ENCODE measurements at regions not wholly inside any gene's neighbourhood (a gene's known extent, or its start where the extent isn't known, plus 50 kb on each side); places are given as distances from the start of the nearest gene placed in this dataset.

GRCh38 chr2:16073471-16073870, 133.1 kb downstream of the MYCN start:
- no peak overlapping the region for H3K4me3 ChIP-seq (ENCODE audit: low read depth in 1 of 5, low read length in 5 of 5)
- H3K36me3 ChIP-seq (ENCODE audit: control insufficient read depth in 5 of 5, insufficient read depth in 5 of 5, low read length in 5 of 5) = no peaks in the 10 kb centered on the region
- no peak overlapping the region for H3K9ac ChIP-seq (ENCODE audit: low read length in 5 of 5)
- H3K27me3 ChIP-seq (ENCODE audit: control insufficient read depth in 5 of 5, insufficient read depth in 4 of 5, low read length in 5 of 5) = peaks cover 0 to 2% (median 0%) of the 10 kb centered on the region in 5 donors
- H3K27ac ChIP-seq (ENCODE audit: low read depth, low read length) = no peak overlapping the region
- no peaks in the 10 kb centered on the region for H3K4me1 ChIP-seq (ENCODE audit: control insufficient read depth in 5 of 5, insufficient read depth in 5 of 5, low read length in 5 of 5)
- H3K9me3 ChIP-seq (ENCODE audit: control insufficient read depth in 5 of 5, low read length in 5 of 5) = no peaks in the 10 kb centered on the region

- no peak overlapping the region for H3K4me3 ChIP-seq (ENCODE audit: low read depth in 1 of 5, low read length in 5 of 5)
- peaks cover 0 to 2% (median 0%) of the 10 kb centered on the region in 5 donors for H3K27me3 ChIP-seq (ENCODE audit: control insufficient read depth in 5 of 5, insufficient read depth in 4 of 5, low read length in 5 of 5)
- no peak overlapping the region for H3K9ac ChIP-seq (ENCODE audit: low read length in 5 of 5)
- H3K4me1 ChIP-seq (ENCODE audit: control insufficient read depth in 5 of 5, insufficient read depth in 5 of 5, low read length in 5 of 5) = no peaks in the 10 kb centered on the region
- no peaks in the 10 kb centered on the region for H3K36me3 ChIP-seq (ENCODE audit: control insufficient read depth in 5 of 5, insufficient read depth in 5 of 5, low read length in 5 of 5)
- H3K9me3 ChIP-seq (ENCODE audit: control insufficient read depth in 5 of 5, low read length in 5 of 5) = no peaks in the 10 kb centered on the region
- no peak overlapping the region for H3K27ac ChIP-seq (ENCODE audit: low read depth, low read length)
These were observed 132.4 kb downstream of the MYCN start for GRCh38 chr2:16072638-16073290.

- peaks cover 0 to 2% (median 0%) of the 10 kb centered on the region in 5 donors for H3K27me3 ChIP-seq (ENCODE audit: control insufficient read depth in 5 of 5, insufficient read depth in 4 of 5, low read length in 5 of 5)
- H3K36me3 ChIP-seq (ENCODE audit: control insufficient read depth in 5 of 5, insufficient read depth in 5 of 5, low read length in 5 of 5) = no peaks in the 10 kb centered on the region
- H3K9ac ChIP-seq (ENCODE audit: low read length in 5 of 5) = no peak overlapping the region
- H3K9me3 ChIP-seq (ENCODE audit: control insufficient read depth in 5 of 5, low read length in 5 of 5) = no peaks in the 10 kb centered on the region
- no peak overlapping the region for H3K4me3 ChIP-seq (ENCODE audit: low read depth in 1 of 5, low read length in 5 of 5)
- no peak overlapping the region for H3K27ac ChIP-seq (ENCODE audit: low read depth, low read length)
- H3K4me1 ChIP-seq (ENCODE audit: control insufficient read depth in 5 of 5, insufficient read depth in 5 of 5, low read length in 5 of 5) = no peaks in the 10 kb centered on the region
These were observed 131.7 kb downstream of the MYCN start for GRCh38 chr2:16071865-16072637.

- Histone ChIP-seq H3K27me3 (ENCODE audit: control insufficient read depth in 5 of 5, insufficient read depth in 4 of 5, low read length in 5 of 5) (peaks cover 0 to 2% (median 0%) of the 10 kb centered on the region in 5 donors), H3K9ac (ENCODE audit: low read length in 5 of 5) (no peak overlapping the region), H3K27ac (ENCODE audit: low read depth, low read length) (no peak overlapping the region), H3K36me3 (ENCODE audit: control insufficient read depth in 5 of 5, insufficient read depth in 5 of 5, low read length in 5 of 5) (no peaks in the 10 kb centered on the region), H3K9me3 (ENCODE audit: control insufficient read depth in 5 of 5, low read length in 5 of 5) (no peaks in the 10 kb centered on the region), H3K4me3 (ENCODE audit: low read depth in 1 of 5, low read length in 5 of 5) (no peak overlapping the region), H3K4me1 (ENCODE audit: control insufficient read depth in 5 of 5, insufficient read depth in 5 of 5, low read length in 5 of 5) (no peaks in the 10 kb centered on the region)
These were observed 130.9 kb downstream of the MYCN start for GRCh38 chr2:16071039-16071864.

- H3K4me1 ChIP-seq (ENCODE audit: control insufficient read depth in 5 of 5, insufficient read depth in 5 of 5, low read length in 5 of 5) = no peaks in the 10 kb centered on the region
- H3K9ac ChIP-seq (ENCODE audit: low read length in 5 of 5) = no peak overlapping the region
- no peaks in the 10 kb centered on the region for H3K36me3 ChIP-seq (ENCODE audit: control insufficient read depth in 5 of 5, insufficient read depth in 5 of 5, low read length in 5 of 5)
- no peak overlapping the region for H3K27ac ChIP-seq (ENCODE audit: low read depth, low read length)
- no peak overlapping the region for H3K4me3 ChIP-seq (ENCODE audit: low read depth in 1 of 5, low read length in 5 of 5)
- peaks cover 0 to 2% (median 0%) of the 10 kb centered on the region in 5 donors for H3K27me3 ChIP-seq (ENCODE audit: control insufficient read depth in 5 of 5, insufficient read depth in 4 of 5, low read length in 5 of 5)
- no peaks in the 10 kb centered on the region for H3K9me3 ChIP-seq (ENCODE audit: control insufficient read depth in 5 of 5, low read length in 5 of 5)
These were observed 130.3 kb downstream of the MYCN start for GRCh38 chr2:16070648-16070971.

- no peak overlapping the region for H3K27ac ChIP-seq (ENCODE audit: low read depth, low read length)
These were observed 129.7 kb downstream of the MYCN start for GRCh38 chr2:16069933-16070647.

GRCh38 chr2:16069663-16069932, 129.2 kb downstream of the MYCN start:
- no peak overlapping the region for H3K27ac ChIP-seq (ENCODE audit: low read depth, low read length)
- no peak overlapping the region for H3K4me3 ChIP-seq (ENCODE audit: low read depth in 1 of 5, low read length in 5 of 5)
- H3K4me1 ChIP-seq (ENCODE audit: control insufficient read depth in 5 of 5, insufficient read depth in 5 of 5, low read length in 5 of 5) = no peaks in the 10 kb centered on the region
- no peaks in the 10 kb centered on the region for H3K9me3 ChIP-seq (ENCODE audit: control insufficient read depth in 5 of 5, low read length in 5 of 5)
- no peaks in the 10 kb centered on the region for H3K36me3 ChIP-seq (ENCODE audit: control insufficient read depth in 5 of 5, insufficient read depth in 5 of 5, low read length in 5 of 5)
- peaks cover 0 to 2% (median 0%) of the 10 kb centered on the region in 5 donors for H3K27me3 ChIP-seq (ENCODE audit: control insufficient read depth in 5 of 5, insufficient read depth in 4 of 5, low read length in 5 of 5)
- no peak overlapping the region for H3K9ac ChIP-seq (ENCODE audit: low read length in 5 of 5)

More at GRCh38 chr2:16069933-16070647, 129.7 kb downstream of the MYCN start:
- Histone ChIP-seq H3K9me3 (ENCODE audit: control insufficient read depth in 5 of 5, low read length in 5 of 5) (no peaks in the 10 kb centered on the region), H3K4me1 (ENCODE audit: control insufficient read depth in 5 of 5, insufficient read depth in 5 of 5, low read length in 5 of 5) (no peaks in the 10 kb centered on the region), H3K9ac (ENCODE audit: low read length in 5 of 5) (no peak overlapping the region), H3K36me3 (ENCODE audit: control insufficient read depth in 5 of 5, insufficient read depth in 5 of 5, low read length in 5 of 5) (no peaks in the 10 kb centered on the region), H3K27me3 (ENCODE audit: control insufficient read depth in 5 of 5, insufficient read depth in 4 of 5, low read length in 5 of 5) (peaks cover 0 to 2% (median 0%) of the 10 kb centered on the region in 5 donors), H3K4me3 (ENCODE audit: low read depth in 1 of 5, low read length in 5 of 5) (no peak overlapping the region)

- peaks cover 0 to 4% (median 1%) of the 10 kb centered on the region in 5 donors for H3K9me3 ChIP-seq (ENCODE audit: control insufficient read depth in 5 of 5, low read length in 5 of 5)
- peaks cover 0 to 2% (median 0%) of the 10 kb centered on the region in 5 donors for H3K27me3 ChIP-seq (ENCODE audit: control insufficient read depth in 5 of 5, insufficient read depth in 4 of 5, low read length in 5 of 5)
- H3K4me3 ChIP-seq (ENCODE audit: low read depth in 1 of 5, low read length in 5 of 5) = no peak overlapping the region
- H3K36me3 ChIP-seq (ENCODE audit: control insufficient read depth in 5 of 5, insufficient read depth in 5 of 5, low read length in 5 of 5) = no peaks in the 10 kb centered on the region
- no peak overlapping the region for H3K27ac ChIP-seq (ENCODE audit: low read depth, low read length)
- H3K4me1 ChIP-seq (ENCODE audit: control insufficient read depth in 5 of 5, insufficient read depth in 5 of 5, low read length in 5 of 5) = no peaks in the 10 kb centered on the region
- no peak overlapping the region for H3K9ac ChIP-seq (ENCODE audit: low read length in 5 of 5)
These were observed 128.2 kb downstream of the MYCN start for GRCh38 chr2:16068552-16068940.

GRCh38 chr2:16067866-16068551, 127.7 kb downstream of the MYCN start:
- Histone ChIP-seq H3K9me3 (ENCODE audit: control insufficient read depth in 5 of 5, low read length in 5 of 5) (peaks cover 0 to 8% (median 6%) of the 10 kb centered on the region in 5 donors), H3K4me3 (ENCODE audit: low read depth in 1 of 5, low read length in 5 of 5) (no peak overlapping the region), H3K27ac (ENCODE audit: low read depth, low read length) (no peak overlapping the region), H3K4me1 (ENCODE audit: control insufficient read depth in 5 of 5, insufficient read depth in 5 of 5, low read length in 5 of 5) (no peaks in the 10 kb centered on the region), H3K27me3 (ENCODE audit: control insufficient read depth in 5 of 5, insufficient read depth in 4 of 5, low read length in 5 of 5) (peaks cover 0 to 2% (median 0%) of the 10 kb centered on the region in 5 donors), H3K36me3 (ENCODE audit: control insufficient read depth in 5 of 5, insufficient read depth in 5 of 5, low read length in 5 of 5) (no peaks in the 10 kb centered on the region), H3K9ac (ENCODE audit: low read length in 5 of 5) (no peak overlapping the region)
